Psoas muscle (tissue), 7 donors: ENCODE measurements at regions not wholly inside any gene's neighbourhood (a gene's known extent, or its start where the extent isn't known, plus 50 kb on each side); places are given as distances from the start of the nearest gene placed in this dataset.
A peak's percentile ranks its signal among the peaks of the same experiment; 100 is the strongest.

Experiments used
- ATAC-seq, 4 donors: fragments of 200-7000 bp; cut with Tn5 transposase; one replicate each; pipeline ENCODE4 v1.9.1; 2020; ENCODE audit warnings: moderate library complexity in 3 of 4, mild to moderate bottlenecking in 2 of 4
- DNase-seq, 2 donors: peaks; one replicate each; pipeline ENCODE4 v3.0.0-alpha.2; 2020
- H3K27ac ChIP-seq: fragments of 200-600 bp; one replicate; pipeline ENCODE4 v1.8.0; 2022
- H3K27me3 ChIP-seq, 3 donors: fragments of 200-600 bp in 1 of 3; one replicate each; pipeline versions ENCODE4 v1.6.1 to v1.8.0; 2013 to 2022; ENCODE audit warnings: low read length in 2 of 3, mild to moderate bottlenecking in 2 of 3, moderate library complexity in 1 of 3; ENCODE audit not compliant: insufficient read depth in 3 of 3
- H3K36me3 ChIP-seq, 2 donors: fragments of 200-600 bp in 1 of 2; one replicate each; pipeline versions ENCODE4 v1.6.1 to v1.8.0; 2013 to 2022; ENCODE audit warnings: low read depth in 1 of 2, mild to moderate bottlenecking in 1 of 2, moderate library complexity in 1 of 2; ENCODE audit not compliant: insufficient read depth in 1 of 2
- H3K4me1 ChIP-seq: fragments of 200-600 bp; one replicate; pipeline ENCODE4 v1.8.0; 2022
- H3K4me3 ChIP-seq: fragments of 200-600 bp; one replicate; pipeline ENCODE4 v1.8.0; 2022; ENCODE audit warnings: mild to moderate bottlenecking
- H3K9me3 ChIP-seq: fragments of 200-600 bp; one replicate; pipeline ENCODE4 v1.8.0; 2022
- CTCF ChIP-seq: fragments of 200-600 bp; IDR thresholded peaks from one replicate; pipeline ENCODE4 v1.8.0; 2022; ENCODE audit warnings: antibody characterized with exemption
- WGBS, 3 donors: extraction: QIAGEN DNeasy Blood & Tissue Kit; methylation state at CpG; one replicate each; pipeline versions ENCODE4 v1.1.6 to v1.1.7; 2013; 5-methylcytosine and 5-hydroxymethylcytosine counted together
- intact Hi-C, 2 donors: fragments of 100-400 bp; cut with DNase I; formaldehyde crosslinking; loops; one replicate each; pipeline versions ENCODE4 v1.11.0 to v1.14.2; 2022
- donor health status: healthy with polysubstance abuse.
- donor health status: DM: no; HTN: no; CAD: no; lungs with moderate emphysema.
- donor health status: Bipolar disorder and iron deficiency.
- donor health status: healthy.
- donor health status: DM: yes; HTN: yes; CAD: no.
- donor health status: DM: no; HTN: no; CAD: no.
- donor health status: DM: yes; HTN: yes; CAD: no.

DNA sequence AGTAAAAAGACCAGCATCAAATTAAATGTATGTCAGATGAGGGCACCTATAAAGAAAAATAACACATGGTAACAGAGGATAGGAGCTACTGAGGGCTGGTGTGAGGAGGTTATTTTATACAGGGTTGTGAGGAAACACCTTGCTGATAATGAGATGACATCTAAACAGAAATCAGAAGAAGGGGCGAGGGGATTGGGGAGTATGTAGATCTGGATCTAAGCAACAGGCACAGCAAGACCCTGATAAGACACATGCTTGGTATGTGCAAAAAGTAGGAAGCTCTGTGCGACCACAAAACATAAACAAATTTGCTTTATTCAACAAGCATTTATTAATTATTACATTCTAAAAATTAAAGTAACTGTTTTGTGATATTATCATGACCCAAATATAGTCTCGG, 295.4 kb downstream of the ZEB2 start:
- H3K36me3 ChIP-seq, result no peaks in the 10 kb centered on the region
- H3K27ac ChIP-seq, result no peak overlapping the region
- H3K9me3 ChIP-seq, result no peaks in the 10 kb centered on the region
- no peak for DNase-seq
- intact Hi-C loops, result no loop called here
- H3K27me3 ChIP-seq, result no peaks in the 10 kb centered on the region
- no peak for ATAC-seq
- TF ChIP-seq CTCF, result no peak
- WGBS, 3 donors, result 96 to 98% (median 96%) methylated on average over 3 of the region's 3 CpGs
- H3K4me3 ChIP-seq, result no peak overlapping the region
- H3K4me1 ChIP-seq, result peaks cover 15% of the 10 kb centered on the region

- intact Hi-C loops, result no loop called here
- Histone ChIP-seq H3K4me3 (no peak overlapping the region), H3K4me1 (peaks cover 23% of the 10 kb centered on the region), H3K9me3 (no peaks in the 10 kb centered on the region), H3K27me3 (no peaks in the 10 kb centered on the region), H3K27ac (no peak overlapping the region), H3K36me3 (no peaks in the 10 kb centered on the region)
- no peak for TF ChIP-seq CTCF
- peak in 3 of 4 donors; percentile 55 to 70 (median 64) for ATAC-seq
- 79 to 100% (median 91%) methylated on average over 1 of the region's 1 CpG for WGBS, 3 donors
- DNase-seq, result no peak
Measured at GRCh38 chr2:144219979-144220378, 299.9 kb downstream of the ZEB2 start.

DNA sequence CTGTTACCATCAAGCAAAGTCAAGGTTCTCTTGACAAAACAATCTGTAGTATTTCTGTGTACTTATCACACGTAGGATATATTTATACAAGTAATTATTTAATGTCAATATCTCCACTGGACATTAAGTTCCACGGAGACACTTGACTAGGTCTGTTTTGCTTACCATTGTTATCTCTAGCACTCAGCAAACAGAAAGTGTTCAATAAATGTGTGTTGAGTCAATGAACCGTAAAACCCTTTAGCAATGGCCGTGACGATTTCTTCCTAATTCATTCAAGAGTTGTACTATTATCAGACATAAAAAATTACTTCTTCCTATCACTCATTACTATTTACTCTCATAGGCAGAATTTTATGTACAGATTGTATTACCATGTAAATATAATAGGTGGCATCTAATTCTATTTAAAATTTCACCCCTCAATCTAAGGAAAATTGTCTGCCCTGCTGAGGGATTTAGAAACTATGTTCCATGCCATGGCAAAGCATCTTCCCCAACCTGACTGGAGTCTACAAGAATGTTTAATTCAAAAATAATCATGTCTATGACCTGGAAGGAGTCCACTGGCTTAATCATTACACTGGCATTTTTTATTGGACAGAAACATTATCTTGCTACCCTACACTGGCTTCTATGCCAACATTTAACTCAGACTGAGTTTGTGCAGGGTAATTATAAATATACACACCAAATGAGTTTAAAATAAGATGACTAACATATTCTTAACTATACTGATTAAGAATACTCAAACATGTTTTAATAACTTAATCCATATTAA, 301.9 kb downstream of the ZEB2 start:
- Histone ChIP-seq H3K27me3 (no peaks in the 10 kb centered on the region), H3K9me3 (no peaks in the 10 kb centered on the region), H3K27ac (no peak overlapping the region), H3K36me3 (no peaks in the 10 kb centered on the region), H3K4me3 (no peak overlapping the region), H3K4me1 (peaks cover 23% of the 10 kb centered on the region)
- TF ChIP-seq CTCF, result no peak
- intact Hi-C loops, result no loop called here
- WGBS, 3 donors, result 84 to 93% (median 89%) methylated on average over 5 of the region's 5 CpGs
- ATAC-seq, result no peak
- DNase-seq, result no peak

DNA sequence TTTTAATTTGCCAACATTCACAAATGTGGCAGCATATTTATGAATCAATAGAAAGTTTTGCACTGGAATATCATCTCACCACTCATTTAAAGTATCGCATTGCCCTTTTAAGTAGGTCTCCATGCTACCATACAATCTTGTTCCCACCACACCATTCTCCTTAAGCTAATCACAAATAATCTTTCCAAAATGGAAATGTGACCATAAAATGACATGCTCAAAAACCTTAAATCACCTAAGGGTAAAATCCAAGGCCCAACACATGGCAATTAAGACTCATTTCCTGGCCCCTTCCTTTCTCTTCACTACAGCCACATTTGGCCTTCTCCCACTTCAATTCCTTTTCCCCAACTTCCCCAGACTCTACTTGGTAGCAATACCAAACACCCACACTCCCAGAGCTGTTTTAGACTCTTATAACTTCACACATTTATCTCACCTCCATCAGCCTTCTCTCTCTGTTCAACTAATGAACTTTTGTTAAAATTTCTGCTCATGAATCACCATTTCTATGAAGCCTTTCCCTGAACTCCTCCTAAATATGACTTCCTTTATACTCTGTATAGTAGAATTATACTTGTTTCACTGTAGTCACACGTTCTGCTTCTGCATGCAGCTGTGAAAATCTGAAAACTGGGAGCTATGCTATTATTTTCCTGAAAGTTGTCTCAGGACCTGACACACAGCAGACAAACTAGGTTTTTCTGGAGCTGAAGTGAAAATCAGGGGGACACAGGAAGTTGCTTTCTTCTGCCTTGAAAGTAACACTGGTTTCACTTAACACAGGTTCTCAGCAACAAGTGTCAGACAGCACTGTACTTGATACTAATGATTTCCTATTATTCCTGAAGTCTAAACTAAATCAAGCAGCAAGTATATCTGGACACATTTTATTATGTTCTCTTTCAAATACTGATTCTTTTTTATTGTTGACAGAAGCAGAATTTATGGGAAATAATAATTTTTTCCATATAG, 303.9 kb downstream of the ZEB2 start:
- H3K9me3 ChIP-seq, result no peaks in the 10 kb centered on the region
- intact Hi-C loops, result no loop called here
- H3K4me3 ChIP-seq, result no peak overlapping the region
- no peaks in the 10 kb centered on the region for H3K27me3 ChIP-seq
- no peaks in the 10 kb centered on the region for H3K36me3 ChIP-seq
- 75 to 79% (median 75%) methylated on average over 2 of the region's 2 CpGs for WGBS, 3 donors
- H3K27ac ChIP-seq, result no peak overlapping the region
- no peak for TF ChIP-seq CTCF
- ATAC-seq (no peak), DNase-seq (no peak)
- peaks cover 21% of the 10 kb centered on the region for H3K4me1 ChIP-seq
